HepG2 (cell line): ENCODE measurements at regions not wholly inside any gene's neighbourhood (a gene's known extent, or its start where the extent isn't known, plus 50 kb on each side); places are given as distances from the start of the nearest gene placed in this dataset.

Experiments
- FOXO1 ChIP-seq: sonication (generic); formaldehyde crosslinking; IDR thresholded peaks from 2 replicates; pipeline ENCODE4 v1.4.0; 2020; ENCODE audit warnings: missing genetic modification reagents
- GZF1 ChIP-seq: sonication (generic); formaldehyde crosslinking; IDR thresholded peaks from 2 replicates; pipeline ENCODE4 v1.5.1; 2020; ENCODE audit warnings: mild to moderate bottlenecking, missing genetic modification reagents
- HNRNPL ChIP-seq: fragments of 200-400 bp; formaldehyde crosslinking; IDR thresholded peaks from 2 replicates; pipeline ENCODE4 v1.6.1; 2017; ENCODE audit warnings: mild to moderate bottlenecking, low read depth, low read length
- KIAA2018 ChIP-seq: sonication (generic); formaldehyde crosslinking; IDR thresholded peaks from 2 replicates; pipeline ENCODE4 v1.5.0; 2020; ENCODE audit warnings: mild to moderate bottlenecking, missing genetic modification reagents, borderline replicate concordance
- KLF9 ChIP-seq: IDR thresholded peaks from 2 replicates; pipeline ENCODE4 v1.6.1; 2016; ENCODE audit warnings: low read depth
- PBX2 ChIP-seq: IDR thresholded peaks from 2 replicates; pipeline ENCODE4 v1.6.1; 2016; ENCODE audit warnings: control low read depth
- RELA ChIP-seq: sonication (generic); formaldehyde crosslinking; IDR thresholded peaks from 2 replicates; pipeline ENCODE4 v1.4.0; 2020; ENCODE audit warnings: missing genetic modification reagents
- ZBED4 ChIP-seq: sonication (generic); formaldehyde crosslinking; IDR thresholded peaks from 2 replicates; pipeline ENCODE4 v1.4.0; 2020; ENCODE audit warnings: missing genetic modification reagents, borderline replicate concordance
- ZSCAN25 ChIP-seq: sonication (generic); formaldehyde crosslinking; IDR thresholded peaks from 2 replicates; pipeline ENCODE4 v1.8.0; 2022; ENCODE audit warnings: mild to moderate bottlenecking, missing genetic modification reagents

- TF ChIP-seq ZBED4 (CRISPR knock-in tag) (no peak), PBX2 (no peak), HNRNPL (no peak), ZSCAN25 (CRISPR knock-in tag) (no peak), FOXO1 (CRISPR knock-in tag) (no peak), KLF9 (CRISPR knock-in tag) (no peak), GZF1 (CRISPR knock-in tag) (no peak), RELA (CRISPR knock-in tag) (no peak), KIAA2018 (CRISPR knock-in tag) (no peak)
- TF ChIP-seq, all 625 proteins: peak for 0
Observed at GRCh38 chr4:122990891-122991290, 68.5 kb upstream of the NUDT6 start (continued).
